HTR-8/SVneo (cell line): ENCODE measurements at regions not wholly inside any gene's neighbourhood (a gene's known extent, or its start where the extent isn't known, plus 50 kb on each side); places are given as distances from the start of the nearest gene placed in this dataset.
A peak's percentile ranks its signal among the peaks of the same experiment; 100 is the strongest.

Experiments
- DNase-seq: peaks from one replicate; pipeline ENCODE4 v3.0.0; 2011; ENCODE audit warnings: low spot score, mixed read lengths; ENCODE audit not compliant: insufficient read length
- FAIRE-seq: peaks from 2 replicates; lab custom pipeline; 2011; peaks lifted over from hg19 to GRCh38; lab: Jason Lieb, UNC

DNA sequence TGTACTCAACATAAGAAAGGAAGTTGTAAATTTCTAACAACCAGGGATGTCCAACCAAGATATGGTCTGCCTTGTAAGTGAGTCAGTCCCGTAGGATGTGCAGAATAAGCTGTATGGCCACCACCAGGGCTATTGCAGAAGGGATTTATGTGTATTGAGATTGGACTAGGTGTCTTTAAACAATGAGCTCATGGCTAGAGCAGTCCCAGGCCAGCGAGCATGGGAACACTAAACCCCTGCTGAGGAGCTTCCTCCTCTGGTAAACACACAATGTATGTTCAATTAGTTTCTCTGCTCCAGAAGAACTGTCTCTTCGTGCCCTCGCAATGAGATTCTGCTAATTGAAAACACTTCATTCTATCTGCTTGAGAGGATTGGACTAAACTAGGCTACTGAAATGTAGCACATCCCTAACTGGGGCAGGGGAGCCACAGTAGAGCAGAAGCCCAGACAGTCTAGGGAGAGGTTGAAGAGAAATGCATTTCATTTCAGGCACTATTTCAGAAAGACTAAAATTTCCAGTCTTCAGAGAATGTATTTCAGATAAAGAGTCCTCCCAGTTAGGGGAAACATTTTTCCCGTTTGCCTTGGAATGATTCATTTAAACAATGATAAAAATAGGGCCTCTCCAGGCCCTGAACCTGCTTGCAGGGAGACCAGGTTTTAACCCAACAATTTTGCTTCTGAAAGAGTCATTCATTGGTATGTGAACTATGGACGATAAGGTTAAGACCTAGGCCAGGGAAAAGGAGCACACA is 154.7 kb downstream of the FAM114A2 start:
- peak; percentile 27 for DNase-seq
- peak; percentile 58 for FAIRE-seq

DNA sequence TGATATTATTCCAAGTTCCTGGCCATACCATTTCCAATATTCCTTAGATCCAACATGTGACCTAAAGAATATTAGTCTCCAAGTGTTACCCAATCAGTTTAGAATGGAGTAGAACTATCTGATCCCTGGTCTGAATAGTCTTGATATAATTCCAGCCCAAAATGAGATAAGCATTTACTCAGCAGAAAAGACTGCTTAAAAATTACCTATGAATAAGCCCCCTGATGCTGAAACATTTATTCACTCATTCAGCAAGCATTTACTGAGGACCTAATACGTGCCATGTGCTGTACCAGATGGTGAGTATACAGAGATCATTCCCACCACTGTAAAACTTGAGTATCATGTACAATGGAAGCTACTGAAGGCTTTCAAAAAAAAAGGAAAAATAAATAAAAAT is 157.0 kb downstream of the FAM114A2 start:
- DNase-seq (no peak), FAIRE-seq (no peak)

DNA sequence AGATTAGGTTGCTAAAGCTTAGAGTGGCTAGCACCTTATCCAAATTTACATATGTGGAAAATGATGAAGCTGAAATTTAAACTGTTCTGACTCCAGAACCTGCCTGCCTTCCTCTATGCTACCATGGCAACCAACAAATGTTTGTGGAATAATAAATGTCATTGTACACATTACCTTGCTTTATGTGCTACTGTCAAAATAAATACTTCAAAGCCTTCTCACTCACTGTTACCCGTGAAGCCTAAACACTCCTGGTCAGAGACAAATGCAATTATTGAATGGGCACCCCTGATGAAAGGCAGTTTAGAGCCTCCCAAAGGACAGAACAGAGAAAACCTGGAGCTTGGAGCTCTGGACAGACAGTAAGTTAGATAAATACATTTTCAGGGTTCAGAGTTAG is 158.6 kb downstream of the FAM114A2 start:
- DNase-seq, result no peak
- FAIRE-seq, result no peak

DNA sequence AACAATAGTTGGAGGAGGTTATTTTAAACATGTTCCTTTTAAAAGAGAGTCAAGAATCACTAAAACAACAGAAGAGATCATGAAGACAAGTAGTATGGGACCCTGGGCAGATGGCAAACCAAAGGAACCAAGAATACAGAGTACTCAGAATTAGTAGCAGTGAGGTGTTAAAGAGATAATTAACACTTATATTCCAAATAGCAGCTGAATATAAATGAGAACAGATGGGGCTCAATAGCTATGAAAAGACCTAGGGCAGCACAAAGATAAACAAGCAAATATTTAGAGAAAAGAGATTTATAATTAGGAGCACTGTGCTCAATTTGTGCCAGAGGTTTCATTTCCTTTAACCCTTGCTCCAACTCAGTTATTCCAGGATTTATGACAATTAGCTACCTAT is 159.1 kb downstream of the FAM114A2 start:
- FAIRE-seq, result no peak
- no peak for DNase-seq

DNA sequence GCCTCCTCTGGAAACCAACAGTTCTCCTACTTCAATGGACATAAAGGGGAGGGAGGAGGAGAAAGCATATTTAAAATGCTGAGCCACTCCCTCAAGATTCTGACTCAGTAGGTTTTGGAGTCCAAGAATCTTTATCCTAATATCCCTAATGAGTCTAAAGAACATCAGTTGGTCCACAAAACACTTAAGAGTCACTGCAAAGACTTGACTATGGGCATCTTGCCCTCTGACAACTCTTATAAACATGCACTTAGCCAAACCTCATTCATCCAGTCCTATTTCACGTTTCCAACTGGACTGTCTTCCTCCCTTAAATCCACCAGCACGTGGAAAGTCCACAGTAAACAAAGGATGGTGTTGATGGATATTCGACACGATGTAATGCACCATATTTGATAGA is 172.5 kb downstream of the FAM114A2 start:
- FAIRE-seq (peak; percentile 33), DNase-seq (no peak)

DNA sequence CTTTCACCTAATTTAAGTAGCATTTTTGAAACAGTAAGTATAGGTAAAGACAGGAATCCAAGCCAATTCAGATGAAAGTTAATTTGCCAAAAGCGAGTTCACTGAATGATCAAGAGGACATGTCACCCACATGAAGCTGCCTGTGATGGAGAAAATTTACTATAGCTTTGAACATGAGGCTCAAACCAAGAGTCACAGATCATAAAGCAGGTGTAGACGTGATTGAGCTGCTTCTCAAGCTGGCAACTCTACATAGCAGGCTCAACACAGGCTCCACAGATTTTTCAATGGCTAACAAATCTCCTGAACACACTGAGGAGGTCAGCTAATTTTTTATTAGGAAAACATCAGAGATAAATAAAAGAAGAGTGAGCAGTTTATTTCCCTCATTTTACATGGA is 173.7 kb downstream of the FAM114A2 start:
- FAIRE-seq (no peak), DNase-seq (no peak)

DNA sequence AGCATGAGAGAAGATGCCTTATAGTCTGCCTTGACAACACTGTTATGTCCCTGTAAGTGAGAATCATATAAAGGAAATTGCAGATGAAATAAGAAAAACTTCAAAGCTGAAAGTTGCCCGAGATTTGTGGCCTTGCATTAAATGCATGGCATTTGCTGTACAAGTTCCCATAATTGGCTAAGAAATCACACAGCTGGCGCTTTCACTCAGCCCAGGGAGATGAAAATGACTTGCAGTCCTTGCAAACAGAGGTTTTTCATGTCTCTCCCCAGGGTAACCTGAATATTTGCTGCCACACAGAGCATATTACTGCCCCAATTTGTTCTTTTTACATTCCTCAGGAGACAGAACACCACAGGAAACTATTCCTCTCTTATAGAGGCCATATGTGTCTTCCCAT is 174.8 kb downstream of the FAM114A2 start:
- FAIRE-seq, result no peak
- DNase-seq, result no peak
